Stomach (tissue), 8 donors: ENCODE measurements at regions not wholly inside any gene's neighbourhood (a gene's known extent, or its start where the extent isn't known, plus 50 kb on each side); places are given as distances from the start of the nearest gene placed in this dataset.
"Not testable (repeated sequence)": the region's sequence is repeated elsewhere in the genome, so short reads cannot be mapped to it uniquely, and the experiment has no call there.

Source experiments
- DNase-seq, 2 donors: peaks; one replicate each; pipeline versions ENCODE4 v3.0.0 to v3.0.0-alpha.2; 2013 to 2019
- H3K27ac ChIP-seq, 5 donors: fragments of 200-600 bp in 4 of 5; sonication (generic) in 4 of 5; one replicate each; pipeline ENCODE4 v1.5.1; 2013 to 2019; ENCODE audit warnings: mild to moderate bottlenecking in 1 of 5, moderate library complexity in 1 of 5
- H3K27me3 ChIP-seq, 3 donors: fragments of 200-600 bp; sonication (generic); one replicate each; pipeline ENCODE4 v1.5.1; 2017 to 2019; ENCODE audit warnings: mixed run types in 1 of 3
- H3K36me3 ChIP-seq, 4 donors: fragments of 200-600 bp; sonication (generic); 1 replicate in 3 of 4; 2 replicates in 1 of 4; pipeline ENCODE4 v1.5.1; 2016 to 2019
- H3K4me1 ChIP-seq, 4 donors: fragments of 200-600 bp; sonication (generic); one replicate each; pipeline ENCODE4 v1.5.1; 2016 to 2019
- H3K4me3 ChIP-seq, 4 donors: fragments of 200-600 bp; sonication (generic) in 3 of 4; one replicate each; pipeline ENCODE4 v1.5.1; 2016 to 2019; ENCODE audit warnings: mild to moderate bottlenecking in 1 of 4
- H3K9me3 ChIP-seq, 4 donors: fragments of 200-600 bp; sonication (generic); one replicate each; pipeline ENCODE4 v1.5.1; 2016 to 2019
- EP300 ChIP-seq: sonication (generic); formaldehyde crosslinking; IDR thresholded peaks from one replicate; pipeline ENCODE4 v1.6.1; 2017; ENCODE audit warnings: antibody characterized with exemption
- POLR2A ChIP-seq, 4 donors: fragments of 450-650 bp; IDR thresholded peaks; one replicate each; pipeline ENCODE4 v1.6.1; 2016; ENCODE audit warnings: antibody characterized with exemption in 4 of 4, control low read depth in 2 of 4, mild to moderate bottlenecking in 1 of 4, moderate library complexity in 1 of 4
- POLR2AphosphoS5 ChIP-seq, 3 donors: sonication (generic); formaldehyde crosslinking; IDR thresholded peaks; one replicate each; pipeline ENCODE4 v1.6.1; 2016; ENCODE audit warnings: antibody characterized with exemption in 3 of 3
- whole genome bisulfite sequencing, 5 donors: extraction: QIAGEN DNeasy Blood & Tissue Kit in 3 of 5; methylation state at CpG; one replicate each; pipeline versions ENCODE4 v1.1.5 to v1.1.7; 2013 to 2018; 5-methylcytosine and 5-hydroxymethylcytosine counted together
- intact Hi-C: fragments of 100-400 bp; cut with DNase I; formaldehyde crosslinking; loops from one replicate; pipeline ENCODE4 v1.15.1; 2023; ENCODE audit warnings: low total_unique reads
- TF ChIP-seq, protein P1 (sequence below), 7 experiments: fragments of 450-650 bp in 4 of 7; fragments of 200-600 bp in 3 of 7; sonication (generic) in 3 of 7; IDR thresholded peaks; one replicate each; pipeline ENCODE4 v1.5.1; 2016 to 2019; ENCODE audit warnings: antibody characterized with exemption in 7 of 7, control low read depth in 2 of 7, mild to moderate bottlenecking in 1 of 7
- donor health status: healthy with polysubstance abuse.
- donor health status: Bipolar disorder and iron deficiency.
- donor health status: healthy.

DNA sequence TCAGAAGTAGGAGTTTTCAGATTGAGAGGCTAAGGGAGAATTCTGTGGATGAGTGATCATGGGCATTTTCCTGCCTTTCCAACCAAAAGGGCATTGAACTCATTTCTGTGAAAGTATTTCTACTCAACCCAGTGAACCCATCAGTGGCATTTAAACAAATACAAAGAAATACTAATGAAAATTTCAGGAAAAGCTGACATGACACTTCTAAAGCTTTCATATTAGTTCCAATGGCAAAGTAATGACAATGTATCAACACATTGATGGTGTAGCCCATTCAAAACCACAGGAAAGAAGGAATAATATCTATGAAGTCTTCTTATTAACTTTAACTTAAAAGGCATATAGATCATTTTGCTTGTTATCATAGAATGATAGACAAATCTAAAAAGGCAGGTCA is 183.5 kb upstream of the ANXA10 start:
- TF ChIP-seq POLR2AphosphoS5 (IDR thresholded peaks at IDR 0.05) (no peak), POLR2A (IDR thresholded peaks at IDR 0.05) (no peak), EP300 (no peak)
- TF ChIP-seq, protein P1, sequence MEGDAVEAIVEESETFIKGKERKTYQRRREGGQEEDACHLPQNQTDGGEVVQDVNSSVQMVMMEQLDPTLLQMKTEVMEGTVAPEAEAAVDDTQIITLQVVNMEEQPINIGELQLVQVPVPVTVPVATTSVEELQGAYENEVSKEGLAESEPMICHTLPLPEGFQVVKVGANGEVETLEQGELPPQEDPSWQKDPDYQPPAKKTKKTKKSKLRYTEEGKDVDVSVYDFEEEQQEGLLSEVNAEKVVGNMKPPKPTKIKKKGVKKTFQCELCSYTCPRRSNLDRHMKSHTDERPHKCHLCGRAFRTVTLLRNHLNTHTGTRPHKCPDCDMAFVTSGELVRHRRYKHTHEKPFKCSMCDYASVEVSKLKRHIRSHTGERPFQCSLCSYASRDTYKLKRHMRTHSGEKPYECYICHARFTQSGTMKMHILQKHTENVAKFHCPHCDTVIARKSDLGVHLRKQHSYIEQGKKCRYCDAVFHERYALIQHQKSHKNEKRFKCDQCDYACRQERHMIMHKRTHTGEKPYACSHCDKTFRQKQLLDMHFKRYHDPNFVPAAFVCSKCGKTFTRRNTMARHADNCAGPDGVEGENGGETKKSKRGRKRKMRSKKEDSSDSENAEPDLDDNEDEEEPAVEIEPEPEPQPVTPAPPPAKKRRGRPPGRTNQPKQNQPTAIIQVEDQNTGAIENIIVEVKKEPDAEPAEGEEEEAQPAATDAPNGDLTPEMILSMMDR (IDR thresholded peaks at IDR 0.05) = no peak
- intact Hi-C loops = no loop called here
- DNase-seq = no peak
- Histone ChIP-seq H3K27me3 (no peaks in the 10 kb centered on the region), H3K4me1 (no peaks in the 10 kb centered on the region), H3K4me3 (no peak overlapping the region), H3K27ac (no peak overlapping the region), H3K9me3 (no peaks in the 10 kb centered on the region), H3K36me3 (no peaks in the 10 kb centered on the region)

DNA sequence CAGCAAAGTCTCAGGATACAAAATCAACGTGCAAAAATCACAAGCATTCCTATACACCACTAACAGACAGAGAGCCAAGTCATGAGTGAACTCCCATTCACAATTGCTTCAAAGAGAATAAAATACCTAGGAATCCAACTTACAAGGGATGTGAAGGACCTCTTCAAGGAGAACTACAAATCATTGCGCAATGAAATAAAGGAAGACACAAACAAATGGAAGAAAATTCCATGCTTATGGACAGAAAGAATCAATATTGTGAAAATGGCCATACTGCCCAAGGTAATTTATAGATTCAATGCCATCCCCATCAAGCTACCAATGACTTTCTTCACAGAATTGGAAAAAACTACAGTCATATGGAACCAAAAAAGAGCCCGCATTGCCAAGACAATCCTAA is 179.8 kb upstream of the ANXA10 start:
- H3K4me1 ChIP-seq, H3K27ac ChIP-seq, H3K36me3 ChIP-seq, H3K9me3 ChIP-seq, H3K4me3 ChIP-seq, DNase-seq, H3K27me3 ChIP-seq, intact Hi-C loops: not testable (repeated sequence)
- 85 to 96% (median 91%) methylated on average over 3 of the region's 3 CpGs for WGBS, 5 donors

DNA sequence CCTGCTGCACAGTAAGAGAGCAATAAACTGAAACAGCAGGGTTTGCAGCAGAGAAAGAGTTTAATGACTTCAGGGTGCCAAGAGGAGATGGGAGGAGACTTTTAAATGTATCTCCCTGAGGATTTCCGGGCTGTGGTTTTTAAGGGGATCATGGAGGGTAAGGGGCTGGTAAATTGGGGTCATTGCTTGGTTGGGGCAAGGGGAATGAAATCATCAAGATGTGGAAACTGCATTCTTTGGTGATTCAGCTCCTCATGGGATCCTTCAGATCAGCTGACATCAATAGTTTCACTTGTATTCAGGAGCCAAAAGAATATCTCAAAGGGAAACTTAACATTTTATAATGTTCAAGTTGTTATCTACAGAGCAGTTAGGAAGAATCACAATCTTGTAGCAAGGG is 174.3 kb upstream of the ANXA10 start:
- Histone ChIP-seq H3K27ac (no peak overlapping the region), H3K27me3 (no peaks in the 10 kb centered on the region), H3K36me3 (no peaks in the 10 kb centered on the region), H3K9me3 (peaks cover 0 to 25% (median 13%) of the 10 kb centered on the region in 4 donors), H3K4me1 (no peaks in the 10 kb centered on the region), H3K4me3 (no peak overlapping the region)
- WGBS, 5 donors = 50 to 80% (median 78%) methylated on average over 1 of the region's 1 CpG
- DNase-seq = no peak
- TF ChIP-seq EP300 (no peak), POLR2AphosphoS5 (IDR thresholded peaks at IDR 0.05) (no peak), POLR2A (IDR thresholded peaks at IDR 0.05) (no peak)
- TF ChIP-seq, protein P1 (IDR thresholded peaks at IDR 0.05) = no peak
- intact Hi-C loops = no loop called here

DNA sequence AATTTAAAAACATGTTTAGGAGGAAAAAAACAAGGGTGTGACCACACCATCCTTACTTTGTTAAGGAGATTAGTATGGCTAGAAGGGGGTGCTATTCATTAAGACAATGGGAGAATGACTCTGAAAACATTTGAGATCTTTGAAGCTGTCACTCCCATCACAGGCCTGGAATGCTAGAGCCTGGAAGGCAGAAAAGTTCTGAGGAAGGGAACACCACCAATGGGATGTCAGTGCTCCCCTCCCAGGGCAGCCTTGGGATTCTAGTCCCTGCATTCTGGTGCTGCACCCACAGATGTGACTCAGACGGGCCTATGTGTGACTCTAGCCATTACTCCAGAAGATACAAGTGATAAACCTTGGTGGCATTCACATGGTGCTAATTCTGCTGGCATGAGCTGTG is 162.2 kb upstream of the ANXA10 start:
- WGBS, 5 donors = 38 to 77% (median 51%) methylated on average over 1 of the region's 1 CpG
- Histone ChIP-seq H3K4me1 (no peaks in the 10 kb centered on the region), H3K9me3 (no peaks in the 10 kb centered on the region), H3K27me3 (no peaks in the 10 kb centered on the region), H3K36me3 (no peaks in the 10 kb centered on the region), H3K4me3 (no peak overlapping the region), H3K27ac (no peak overlapping the region)
- TF ChIP-seq POLR2A (IDR thresholded peaks at IDR 0.05) = no peak
- TF ChIP-seq, protein P1 (IDR thresholded peaks at IDR 0.05) = no peak
- no peak for TF ChIP-seq EP300
- no peak for TF ChIP-seq POLR2AphosphoS5 (IDR thresholded peaks at IDR 0.05)
- intact Hi-C loops = no loop called here
- no peak for DNase-seq

DNA sequence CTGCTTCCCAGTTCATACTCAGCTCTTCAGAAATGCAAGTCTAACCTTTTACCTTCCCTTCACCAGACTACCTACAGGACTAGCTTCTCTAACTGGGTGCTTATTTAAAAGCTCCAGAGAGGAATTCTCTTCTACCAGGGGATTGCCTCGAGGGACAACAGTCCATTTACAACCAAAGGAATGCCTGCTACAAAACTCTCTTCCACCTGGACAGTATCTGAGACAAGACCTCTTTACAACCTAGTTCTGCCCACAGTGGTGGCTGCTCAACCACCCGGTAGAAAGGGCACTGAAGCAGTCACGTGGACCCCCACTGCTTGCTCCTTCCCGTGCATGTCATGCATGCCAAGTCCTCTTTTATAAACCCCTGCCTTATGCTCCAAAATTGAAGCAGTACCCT is 158.1 kb upstream of the ANXA10 start:
- intact Hi-C loops = no loop called here
- Histone ChIP-seq H3K9me3 (no peaks in the 10 kb centered on the region), H3K4me3 (no peak overlapping the region), H3K27ac (no peak overlapping the region), H3K27me3 (no peaks in the 10 kb centered on the region), H3K4me1 (no peaks in the 10 kb centered on the region), H3K36me3 (no peaks in the 10 kb centered on the region)
- TF ChIP-seq POLR2AphosphoS5 (IDR thresholded peaks at IDR 0.05) (no peak), EP300 (no peak), POLR2A (IDR thresholded peaks at IDR 0.05) (no peak)
- TF ChIP-seq, protein P1 (IDR thresholded peaks at IDR 0.05) = no peak
- WGBS, 5 donors = 57 to 79% (median 73%) methylated on average over 4 of the region's 4 CpGs
- no peak for DNase-seq
